ENCODE measurements at regions not wholly inside any gene's neighbourhood (a gene's known extent, or its start where the extent isn't known, plus 50 kb on each side); places are given as distances from the start of the nearest gene placed in this dataset.
"Not testable (repeated sequence)": the region's sequence is repeated elsewhere in the genome, so short reads cannot be mapped to it uniquely, and the experiment has no call there.

- no peak overlapping the region for H3K27ac Mint-ChIP-seq
- no peaks in the 10 kb centered on the region for H3K9me3 Mint-ChIP-seq
- no peaks in the 10 kb centered on the region for H3K36me3 Mint-ChIP-seq
- POLR2A ChIA-PET: no interaction called here
- no peak overlapping the region for H3K4me3 Mint-ChIP-seq
- no peaks in the 10 kb centered on the region for H3K4me1 Mint-ChIP-seq
- no peak for DNase-seq
- H3K27me3 Mint-ChIP-seq: peaks cover 3% of the 10 kb centered on the region
- ATAC-seq (ENCODE audit: low read depth): no peak
Observed at GRCh38 chr18:22513721-22514481, 96.2 kb upstream of the CTAGE1 start.

DNA sequence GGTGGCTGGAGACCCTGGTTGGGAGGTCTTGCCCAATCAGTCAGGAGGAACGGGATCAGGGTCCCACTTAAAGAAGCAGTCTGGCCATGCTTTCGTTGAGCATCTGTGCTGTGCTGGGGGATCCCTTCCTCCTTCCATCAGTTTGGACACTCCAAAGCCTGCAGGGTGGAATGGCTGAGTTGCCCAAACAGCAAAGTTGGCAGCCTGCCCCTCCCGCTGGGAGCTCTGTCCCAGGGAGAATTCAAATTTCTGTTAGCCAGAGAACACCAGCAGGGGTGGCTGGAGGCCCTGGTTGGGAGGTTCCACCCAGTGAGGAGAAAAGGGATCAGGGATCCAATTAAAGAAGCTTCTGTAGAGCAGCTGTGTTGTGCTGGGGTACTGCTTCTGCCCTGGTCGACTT is 96.9 kb upstream of the CTAGE1 start:
- Mint-ChIP-seq H3K4me3 (no peak overlapping the region), H3K36me3 (no peaks in the 10 kb centered on the region), H3K27ac (no peak overlapping the region), H3K9me3 (no peaks in the 10 kb centered on the region), H3K4me1 (no peaks in the 10 kb centered on the region), H3K27me3 (peaks cover 3% of the 10 kb centered on the region)
- DNase-seq (no peak), ATAC-seq (ENCODE audit: low read depth) (no peak)
- POLR2A ChIA-PET: no interaction called here

GRCh38 chr18:22515250-22515649 is 97.5 kb upstream of the CTAGE1 start:
- Mint-ChIP-seq H3K9me3 (no peaks in the 10 kb centered on the region), H3K36me3 (no peaks in the 10 kb centered on the region), H3K4me3 (no peak overlapping the region), H3K27me3 (peaks cover 3% of the 10 kb centered on the region), H3K27ac (no peak overlapping the region), H3K4me1 (no peaks in the 10 kb centered on the region)
- DNase-seq (no peak), ATAC-seq (ENCODE audit: low read depth) (no peak)
- POLR2A ChIA-PET: no interaction called here

DNA sequence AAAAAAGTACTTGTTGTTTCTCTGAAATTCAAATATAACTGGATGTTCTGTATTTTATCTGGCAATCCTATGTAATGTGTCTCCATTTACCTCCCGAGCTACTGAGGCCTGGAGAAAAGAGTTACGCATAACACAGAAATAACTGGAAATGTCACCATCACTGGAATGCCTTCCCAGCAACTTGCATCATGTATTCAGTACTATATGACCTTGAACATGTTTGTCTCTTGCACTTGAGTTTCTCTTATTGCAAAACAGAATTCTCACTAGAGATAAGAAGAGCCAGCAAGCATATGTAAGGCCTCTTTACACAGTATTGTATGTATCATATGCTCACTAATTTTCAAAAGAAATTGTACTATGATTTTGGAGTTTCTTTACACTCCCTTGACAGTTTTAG is 99.6 kb upstream of the CTAGE1 start:
- no peak for ATAC-seq (ENCODE audit: low read depth)
- Mint-ChIP-seq H3K4me1 (no peaks in the 10 kb centered on the region), H3K27ac (no peak overlapping the region)

GRCh38 chr18:22521026-22521707 is 103.5 kb upstream of the CTAGE1 start:
- Mint-ChIP-seq H3K4me3 (no peak overlapping the region), H3K36me3 (no peaks in the 10 kb centered on the region), H3K9me3 (peaks cover 2% of the 10 kb centered on the region), H3K4me1 (no peaks in the 10 kb centered on the region), H3K27me3 (peaks cover 3% of the 10 kb centered on the region), H3K27ac (no peak overlapping the region)
- no peak for DNase-seq
- no peak for ATAC-seq (ENCODE audit: low read depth)
- POLR2A ChIA-PET: no interaction called here

More for the DNA sequence above, 99.6 kb upstream of the CTAGE1 start:
- Mint-ChIP-seq H3K9me3 (no peaks in the 10 kb centered on the region), H3K4me3 (no peak overlapping the region), H3K36me3 (no peaks in the 10 kb centered on the region), H3K27me3 (peaks cover 3% of the 10 kb centered on the region)
- DNase-seq: no peak
- POLR2A ChIA-PET: no interaction called here

- POLR2A ChIA-PET: no interaction called here
- no peak for DNase-seq
- no peaks in the 10 kb centered on the region for H3K4me1 Mint-ChIP-seq
- H3K9me3 Mint-ChIP-seq: peaks cover 2% of the 10 kb centered on the region
- no peak overlapping the region for H3K27ac Mint-ChIP-seq
- no peak for ATAC-seq (ENCODE audit: low read depth)
- no peaks in the 10 kb centered on the region for H3K36me3 Mint-ChIP-seq
- peaks cover 2% of the 10 kb centered on the region for H3K27me3 Mint-ChIP-seq
- no peak overlapping the region for H3K4me3 Mint-ChIP-seq
Observed at GRCh38 chr18:22523481-22523880, 105.8 kb upstream of the CTAGE1 start.

DNA sequence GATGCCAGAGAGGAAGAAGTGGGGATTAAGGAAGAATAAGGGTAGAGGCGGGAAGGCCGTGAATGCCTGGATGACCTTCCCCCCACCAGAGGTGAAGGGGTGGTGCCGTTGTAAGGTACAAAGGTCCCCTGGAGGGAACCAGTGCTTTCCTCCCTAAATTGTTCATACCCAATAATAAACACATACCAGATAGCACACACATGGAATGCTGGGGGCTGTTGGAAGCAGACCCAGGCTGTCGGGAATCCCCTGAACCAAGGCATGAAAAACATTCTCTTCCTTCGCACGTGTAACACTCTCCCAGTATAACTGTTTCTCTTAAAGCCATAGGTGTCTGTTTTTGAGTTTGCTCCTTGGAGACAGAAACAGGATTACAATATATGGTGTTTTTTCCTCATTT is 107.1 kb upstream of the CTAGE1 start:
- POLR2A ChIA-PET: no interaction called here
- H3K4me3 Mint-ChIP-seq: no peak overlapping the region
- DNase-seq (no peak), ATAC-seq (ENCODE audit: low read depth) (no peak)
- no peaks in the 10 kb centered on the region for H3K4me1 Mint-ChIP-seq
- peaks cover 2% of the 10 kb centered on the region for H3K9me3 Mint-ChIP-seq
- no peaks in the 10 kb centered on the region for H3K27me3 Mint-ChIP-seq
- H3K27ac Mint-ChIP-seq: no peak overlapping the region
- no peaks in the 10 kb centered on the region for H3K36me3 Mint-ChIP-seq

- H3K4me1 Mint-ChIP-seq: no peaks in the 10 kb centered on the region
- H3K9me3 Mint-ChIP-seq: peaks cover 2% of the 10 kb centered on the region
- H3K36me3 Mint-ChIP-seq: no peaks in the 10 kb centered on the region
- POLR2A ChIA-PET: no interaction called here
- ATAC-seq (ENCODE audit: low read depth): no peak
- H3K27me3 Mint-ChIP-seq: no peaks in the 10 kb centered on the region
- H3K27ac Mint-ChIP-seq: no peak overlapping the region
- no peak for DNase-seq
- no peak overlapping the region for H3K4me3 Mint-ChIP-seq
Observed at GRCh38 chr18:22525313-22525712, 107.6 kb upstream of the CTAGE1 start.

DNA sequence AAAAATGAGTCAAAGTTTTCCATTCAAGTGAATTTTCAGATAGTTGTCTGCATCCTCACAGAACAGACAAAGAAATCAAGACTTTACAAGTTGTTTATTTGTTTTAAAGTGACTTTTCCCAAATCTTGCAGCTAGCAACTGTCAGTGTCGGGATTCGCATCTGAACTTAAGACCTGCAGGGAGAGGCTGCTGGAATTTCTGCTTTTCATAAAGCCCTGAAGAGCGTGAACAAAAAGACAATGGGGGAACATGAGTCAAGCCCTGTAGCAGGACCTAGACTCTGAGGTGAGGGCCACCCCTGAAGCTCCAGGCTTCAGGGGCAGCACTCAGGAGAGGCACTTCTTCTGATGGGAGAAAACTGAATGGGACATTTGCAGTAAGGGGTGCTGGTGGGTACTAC is 108.2 kb upstream of the CTAGE1 start:
- peaks cover 2% of the 10 kb centered on the region for H3K9me3 Mint-ChIP-seq
- H3K4me1 Mint-ChIP-seq: no peaks in the 10 kb centered on the region
- H3K36me3 Mint-ChIP-seq: no peaks in the 10 kb centered on the region
- no peaks in the 10 kb centered on the region for H3K27me3 Mint-ChIP-seq
- DNase-seq (no peak), ATAC-seq (ENCODE audit: low read depth) (no peak)
- no peak overlapping the region for H3K4me3 Mint-ChIP-seq
- POLR2A ChIA-PET: no interaction called here
- H3K27ac Mint-ChIP-seq: no peak overlapping the region

- DNase-seq (no peak), ATAC-seq (ENCODE audit: low read depth) (no peak)
- Mint-ChIP-seq H3K9me3 (peaks cover 2% of the 10 kb centered on the region), H3K27me3 (no peaks in the 10 kb centered on the region), H3K36me3 (no peaks in the 10 kb centered on the region), H3K27ac (no peak overlapping the region), H3K4me3 (no peak overlapping the region), H3K4me1 (no peaks in the 10 kb centered on the region)
- POLR2A ChIA-PET: no interaction called here
Observed at GRCh38 chr18:22528291-22528690, 110.6 kb upstream of the CTAGE1 start.

- POLR2A ChIA-PET; H3K9me3 Mint-ChIP-seq; H3K36me3 Mint-ChIP-seq; DNase-seq; ATAC-seq (ENCODE audit: low read depth); H3K4me1 Mint-ChIP-seq; H3K27me3 Mint-ChIP-seq; H3K27ac Mint-ChIP-seq; H3K4me3 Mint-ChIP-seq: not testable (repeated sequence)
Observed at GRCh38 chr18:22534706-22535105, 117.0 kb upstream of the CTAGE1 start.

DNA sequence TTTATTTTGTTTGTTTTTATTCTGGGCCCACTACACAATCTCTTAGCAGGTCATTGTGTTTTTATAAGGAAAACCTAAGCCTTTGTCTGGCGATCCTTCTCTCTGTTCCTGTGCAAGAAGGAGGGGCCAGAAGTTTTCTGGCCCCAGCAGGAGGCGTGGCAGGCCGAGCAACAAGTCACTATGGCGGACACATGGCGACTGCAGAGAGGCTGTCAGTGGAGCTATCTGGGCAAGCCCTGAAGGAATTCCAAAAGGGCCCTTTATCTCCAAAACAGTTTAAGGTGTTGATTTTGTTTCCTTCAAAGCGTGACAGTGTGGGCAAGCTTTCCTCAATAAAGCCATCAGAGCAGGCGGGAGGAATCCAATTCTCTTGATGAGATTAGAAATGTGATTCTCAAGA is 118.8 kb upstream of the CTAGE1 start:
- peaks cover 2% of the 10 kb centered on the region for H3K27me3 Mint-ChIP-seq
- peaks cover 3% of the 10 kb centered on the region for H3K9me3 Mint-ChIP-seq
- POLR2A ChIA-PET: no interaction called here
- H3K4me1 Mint-ChIP-seq: no peaks in the 10 kb centered on the region
- H3K4me3 Mint-ChIP-seq: no peak overlapping the region
- H3K27ac Mint-ChIP-seq: no peak overlapping the region
- no peak for ATAC-seq (ENCODE audit: low read depth)
- H3K36me3 Mint-ChIP-seq: no peaks in the 10 kb centered on the region
- no peak for DNase-seq

DNA sequence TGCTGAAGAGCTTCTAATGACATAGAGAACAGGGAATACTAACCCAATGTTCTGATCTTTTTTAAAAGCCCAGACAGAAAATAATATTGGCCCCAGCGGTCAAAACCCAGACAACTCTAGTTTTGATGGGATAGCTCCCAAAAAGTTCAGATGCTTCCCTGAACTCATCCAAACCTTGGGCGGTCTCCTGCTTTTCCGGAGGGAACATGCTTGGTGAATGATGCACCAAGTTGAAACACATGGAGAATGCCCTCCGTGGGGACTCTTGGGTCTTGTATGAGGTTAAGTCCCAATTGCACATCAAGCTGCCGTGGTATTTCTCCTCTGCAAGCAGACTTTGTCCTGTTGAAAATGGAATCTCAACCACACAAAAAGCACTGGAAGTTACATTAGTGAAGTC is 120.7 kb upstream of the CTAGE1 start:
- DNase-seq: no peak
- peaks cover 3% of the 10 kb centered on the region for H3K9me3 Mint-ChIP-seq
- no peak for ATAC-seq (ENCODE audit: low read depth)
- no peak overlapping the region for H3K27ac Mint-ChIP-seq
- H3K36me3 Mint-ChIP-seq: no peaks in the 10 kb centered on the region
- H3K4me3 Mint-ChIP-seq: no peak overlapping the region
- peaks cover 2% of the 10 kb centered on the region for H3K27me3 Mint-ChIP-seq
- POLR2A ChIA-PET: no interaction called here
- H3K4me1 Mint-ChIP-seq: no peaks in the 10 kb centered on the region

GRCh38 chr18:22539051-22539765 is 121.5 kb upstream of the CTAGE1 start:
- Mint-ChIP-seq H3K27me3 (peaks cover 2% of the 10 kb centered on the region), H3K4me3 (no peak overlapping the region), H3K9me3 (peaks cover 4% of the 10 kb centered on the region), H3K27ac (no peak overlapping the region), H3K36me3 (no peaks in the 10 kb centered on the region), H3K4me1 (no peaks in the 10 kb centered on the region)
- ATAC-seq (ENCODE audit: low read depth): no peak
- DNase-seq: no peak
- POLR2A ChIA-PET: no interaction called here
